RWPE2 (cell line): ENCODE measurements at regions not wholly inside any gene's neighbourhood (a gene's known extent, or its start where the extent isn't known, plus 50 kb on each side); places are given as distances from the start of the nearest gene placed in this dataset.
"Not testable (repeated sequence)": the region's sequence is repeated elsewhere in the genome, so short reads cannot be mapped to it uniquely, and the experiment has no call there.

ENCODE experiments used
- ATAC-seq: fragments of 200-7000 bp; cut with Tn5 transposase; 3 replicates; pipeline ENCODE4 v1.9.1; 2021; ENCODE audit warnings: low read depth
- DNase-seq: peaks from one replicate; pipeline ENCODE4 v3.0.0-alpha.2; 2020; ENCODE audit warnings: low spot score
- H3K27ac ChIP-seq: fragments of 450-650 bp; 2 replicates; pipeline ENCODE4 v1.5.1; 2017; ENCODE audit warnings: mild to moderate bottlenecking; ENCODE audit not compliant: poor library complexity, severe bottlenecking
- H3K27me3 ChIP-seq: fragments of 250-450 bp; sonication (Bioruptor Pico); 2 replicates; pipeline ENCODE4 v1.5.1; 2021; ENCODE audit warnings: mild to moderate bottlenecking, moderate library complexity; ENCODE audit not compliant: insufficient read depth, poor library complexity, severe bottlenecking
- H3K36me3 ChIP-seq: fragments of 250-450 bp; sonication (Bioruptor Pico); 2 replicates; pipeline ENCODE4 v1.5.1; 2020; ENCODE audit warnings: low read depth, mild to moderate bottlenecking, moderate library complexity
- H3K4me1 ChIP-seq: fragments of 250-450 bp; sonication (Bioruptor Pico); 2 replicates; pipeline ENCODE4 v1.5.1; 2021; ENCODE audit warnings: mild to moderate bottlenecking, moderate library complexity; ENCODE audit not compliant: insufficient read depth, poor library complexity, severe bottlenecking
- H3K4me3 ChIP-seq: fragments of 250-450 bp; sonication (Bioruptor Pico); 2 replicates; pipeline ENCODE4 v1.5.1; 2021; ENCODE audit warnings: mild to moderate bottlenecking, moderate library complexity; ENCODE audit not compliant: severe bottlenecking
- H3K9me3 ChIP-seq: fragments of 250-450 bp; sonication (Bioruptor Pico); 2 replicates; pipeline ENCODE4 v1.5.1; 2021; ENCODE audit warnings: mild to moderate bottlenecking, moderate library complexity; ENCODE audit not compliant: severe bottlenecking
- CTCF ChIP-seq: fragments of 450-650 bp; IDR thresholded peaks from one replicate; pipeline ENCODE4 v1.5.1; 2017; ENCODE audit warnings: mild to moderate bottlenecking, moderate library complexity; ENCODE audit not compliant: poor library complexity, severe bottlenecking

GRCh38 chr6:84998223-84998622 is 233.8 kb upstream of the TBX18 start:
- Histone ChIP-seq H3K9me3 (no peaks in the 10 kb centered on the region), H3K4me1 (no peaks in the 10 kb centered on the region), H3K36me3 (no peaks in the 10 kb centered on the region), H3K27me3 (no peaks in the 10 kb centered on the region), H3K27ac (no peak overlapping the region), H3K4me3 (no peak overlapping the region)
- no peak for ATAC-seq
- TF ChIP-seq CTCF: no peak
- DNase-seq: no peak

GRCh38 chr6:84988766-84989165 is 224.4 kb upstream of the TBX18 start:
- H3K4me3 ChIP-seq, H3K9me3 ChIP-seq, H3K4me1 ChIP-seq, H3K27me3 ChIP-seq, DNase-seq, H3K27ac ChIP-seq, ATAC-seq, H3K36me3 ChIP-seq: not testable (repeated sequence)

GRCh38 chr6:84985490-84985889 is 221.1 kb upstream of the TBX18 start:
- H3K27me3 ChIP-seq, DNase-seq, H3K36me3 ChIP-seq, H3K4me1 ChIP-seq, ATAC-seq, H3K27ac ChIP-seq, H3K9me3 ChIP-seq, H3K4me3 ChIP-seq: not testable (repeated sequence)

- H3K27me3 ChIP-seq: no peaks in the 10 kb centered on the region
- peaks cover 3% of the 10 kb centered on the region for H3K4me1 ChIP-seq
- H3K36me3 ChIP-seq: no peaks in the 10 kb centered on the region
- no peak for TF ChIP-seq CTCF
- H3K4me3 ChIP-seq: no peak overlapping the region
- H3K9me3 ChIP-seq: no peaks in the 10 kb centered on the region
- peak overlapping the region; percentile 18 for H3K27ac ChIP-seq
- no peak for DNase-seq
- ATAC-seq: peak; percentile 30; the same call in 1 of the 3 replicates
Measured at GRCh38 chr6:84979541-84979940, 215.1 kb upstream of the TBX18 start.

- no peaks in the 10 kb centered on the region for H3K9me3 ChIP-seq
- peak; percentile 78; the same call in 2 of the 3 replicates for ATAC-seq
- H3K36me3 ChIP-seq: no peaks in the 10 kb centered on the region
- no peak overlapping the region for H3K4me3 ChIP-seq
- H3K27ac ChIP-seq: peak overlapping the region; percentile 54
- H3K4me1 ChIP-seq: peaks cover 3% of the 10 kb centered on the region
- TF ChIP-seq CTCF: no peak
- no peak for DNase-seq
- H3K27me3 ChIP-seq: no peaks in the 10 kb centered on the region
Measured at GRCh38 chr6:84977363-84977705, 212.9 kb upstream of the TBX18 start.

- TF ChIP-seq CTCF: no peak
- ATAC-seq: peak; percentile 56
- peaks cover 3% of the 10 kb centered on the region for H3K4me1 ChIP-seq
- no peaks in the 10 kb centered on the region for H3K27me3 ChIP-seq
- H3K36me3 ChIP-seq: no peaks in the 10 kb centered on the region
- no peak overlapping the region for H3K4me3 ChIP-seq
- DNase-seq: no peak
- no peaks in the 10 kb centered on the region for H3K9me3 ChIP-seq
- H3K27ac ChIP-seq: peak overlapping the region; percentile 54
Measured at GRCh38 chr6:84976526-84977362, 212.3 kb upstream of the TBX18 start.
